Fibroblast of lung (primary cell): ENCODE measurements at regions not wholly inside any gene's neighbourhood (a gene's known extent, or its start where the extent isn't known, plus 50 kb on each side); places are given as distances from the start of the nearest gene placed in this dataset.

Experiments
- EZH2 ChIP-seq: IDR thresholded peaks from 2 replicates; pipeline ENCODE4 v1.5.1; 2012; ENCODE audit warnings: low read length, control low read depth, mild to moderate bottlenecking; ENCODE audit errors: missing control alignments
- TF ChIP-seq, protein P1 (sequence below), 2 donors: IDR thresholded peaks in 1 of 2; conservative IDR thresholded peaks in 1 of 2; 1 replicate in 1 of 2; 2 replicates in 1 of 2; pipeline ENCODE4 v1.5.1; 2011 to 2012; ENCODE audit warnings: low read length in 2 of 2, control low read depth in 1 of 2, inconsistent platforms in 1 of 2, low read depth in 1 of 2, mild to moderate bottlenecking in 1 of 2

GRCh38 chr1:106677181-106677580 is 379.3 kb upstream of the PRMT6 start:
- no peak for TF ChIP-seq EZH2
- TF ChIP-seq, protein P1, sequence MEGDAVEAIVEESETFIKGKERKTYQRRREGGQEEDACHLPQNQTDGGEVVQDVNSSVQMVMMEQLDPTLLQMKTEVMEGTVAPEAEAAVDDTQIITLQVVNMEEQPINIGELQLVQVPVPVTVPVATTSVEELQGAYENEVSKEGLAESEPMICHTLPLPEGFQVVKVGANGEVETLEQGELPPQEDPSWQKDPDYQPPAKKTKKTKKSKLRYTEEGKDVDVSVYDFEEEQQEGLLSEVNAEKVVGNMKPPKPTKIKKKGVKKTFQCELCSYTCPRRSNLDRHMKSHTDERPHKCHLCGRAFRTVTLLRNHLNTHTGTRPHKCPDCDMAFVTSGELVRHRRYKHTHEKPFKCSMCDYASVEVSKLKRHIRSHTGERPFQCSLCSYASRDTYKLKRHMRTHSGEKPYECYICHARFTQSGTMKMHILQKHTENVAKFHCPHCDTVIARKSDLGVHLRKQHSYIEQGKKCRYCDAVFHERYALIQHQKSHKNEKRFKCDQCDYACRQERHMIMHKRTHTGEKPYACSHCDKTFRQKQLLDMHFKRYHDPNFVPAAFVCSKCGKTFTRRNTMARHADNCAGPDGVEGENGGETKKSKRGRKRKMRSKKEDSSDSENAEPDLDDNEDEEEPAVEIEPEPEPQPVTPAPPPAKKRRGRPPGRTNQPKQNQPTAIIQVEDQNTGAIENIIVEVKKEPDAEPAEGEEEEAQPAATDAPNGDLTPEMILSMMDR (conservative IDR thresholded peaks at IDR 0.05 in 1 of 2, IDR thresholded peaks at IDR 0.05 in 1 of 2; ENCODE audit: low read depth in 1 of 2, low read length in 2 of 2) = no peak
